ENCODE measurements at regions not wholly inside any gene's neighbourhood (a gene's known extent, or its start where the extent isn't known, plus 50 kb on each side); places are given as distances from the start of the nearest gene placed in this dataset.
"Not testable (repeated sequence)": the region's sequence is repeated elsewhere in the genome, so short reads cannot be mapped to it uniquely, and the experiment has no call there.

DNA sequence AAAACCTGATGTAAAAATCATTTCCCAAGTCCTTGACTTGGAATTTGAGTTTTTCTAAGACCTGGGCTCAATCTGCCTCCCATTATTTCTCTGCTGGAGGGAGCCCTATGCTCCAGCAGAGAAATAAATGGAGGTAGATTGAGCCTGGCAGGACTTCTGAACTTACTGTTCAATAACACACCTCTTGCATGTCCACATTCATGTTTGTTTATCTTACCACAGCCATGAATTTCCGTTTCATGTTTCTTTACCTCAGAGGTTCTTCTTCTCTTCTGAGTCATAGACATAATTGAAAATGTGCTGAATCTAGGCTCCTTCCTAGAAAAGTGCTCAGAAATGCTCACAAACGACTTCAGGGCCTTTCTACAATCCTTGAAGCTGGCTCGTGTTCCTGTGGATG, 170.8 kb downstream of the PMAIP1 start:
- no peak overlapping the region for H3K4me3 ChIP-seq (replicated peaks; ENCODE audit: low read depth, low read length)
- DNase-seq (ENCODE audit: low read depth): no peak
- TF ChIP-seq, protein P1, sequence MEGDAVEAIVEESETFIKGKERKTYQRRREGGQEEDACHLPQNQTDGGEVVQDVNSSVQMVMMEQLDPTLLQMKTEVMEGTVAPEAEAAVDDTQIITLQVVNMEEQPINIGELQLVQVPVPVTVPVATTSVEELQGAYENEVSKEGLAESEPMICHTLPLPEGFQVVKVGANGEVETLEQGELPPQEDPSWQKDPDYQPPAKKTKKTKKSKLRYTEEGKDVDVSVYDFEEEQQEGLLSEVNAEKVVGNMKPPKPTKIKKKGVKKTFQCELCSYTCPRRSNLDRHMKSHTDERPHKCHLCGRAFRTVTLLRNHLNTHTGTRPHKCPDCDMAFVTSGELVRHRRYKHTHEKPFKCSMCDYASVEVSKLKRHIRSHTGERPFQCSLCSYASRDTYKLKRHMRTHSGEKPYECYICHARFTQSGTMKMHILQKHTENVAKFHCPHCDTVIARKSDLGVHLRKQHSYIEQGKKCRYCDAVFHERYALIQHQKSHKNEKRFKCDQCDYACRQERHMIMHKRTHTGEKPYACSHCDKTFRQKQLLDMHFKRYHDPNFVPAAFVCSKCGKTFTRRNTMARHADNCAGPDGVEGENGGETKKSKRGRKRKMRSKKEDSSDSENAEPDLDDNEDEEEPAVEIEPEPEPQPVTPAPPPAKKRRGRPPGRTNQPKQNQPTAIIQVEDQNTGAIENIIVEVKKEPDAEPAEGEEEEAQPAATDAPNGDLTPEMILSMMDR (IDR thresholded peaks at IDR 0.05; ENCODE audit: low read length, missing control alignments): no peak

DNA sequence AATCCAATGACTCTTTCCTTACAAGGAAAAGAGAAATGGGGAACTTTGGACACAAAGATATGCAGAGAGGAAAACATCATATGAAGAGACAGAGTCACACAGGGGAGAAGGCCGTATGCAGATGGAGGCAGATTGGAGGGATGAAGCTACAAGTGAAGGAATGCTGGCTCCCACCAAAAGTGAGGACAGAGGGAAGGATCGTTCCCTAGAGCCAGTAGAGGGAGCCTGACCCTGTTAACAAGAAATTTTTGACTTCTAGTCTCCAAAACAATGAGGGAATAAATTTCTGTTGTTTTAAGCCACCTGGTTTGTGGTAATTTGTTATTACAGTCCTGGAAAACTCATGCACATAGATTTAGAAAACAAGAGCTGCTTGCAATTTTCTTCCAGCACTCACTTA, 169.3 kb downstream of the PMAIP1 start:
- H3K4me3 ChIP-seq (replicated peaks; ENCODE audit: low read depth, low read length): no peak overlapping the region
- TF ChIP-seq, protein P1 (IDR thresholded peaks at IDR 0.05; ENCODE audit: low read length, missing control alignments): peak; percentile 28
- no peak for DNase-seq (ENCODE audit: low read depth)

DNA sequence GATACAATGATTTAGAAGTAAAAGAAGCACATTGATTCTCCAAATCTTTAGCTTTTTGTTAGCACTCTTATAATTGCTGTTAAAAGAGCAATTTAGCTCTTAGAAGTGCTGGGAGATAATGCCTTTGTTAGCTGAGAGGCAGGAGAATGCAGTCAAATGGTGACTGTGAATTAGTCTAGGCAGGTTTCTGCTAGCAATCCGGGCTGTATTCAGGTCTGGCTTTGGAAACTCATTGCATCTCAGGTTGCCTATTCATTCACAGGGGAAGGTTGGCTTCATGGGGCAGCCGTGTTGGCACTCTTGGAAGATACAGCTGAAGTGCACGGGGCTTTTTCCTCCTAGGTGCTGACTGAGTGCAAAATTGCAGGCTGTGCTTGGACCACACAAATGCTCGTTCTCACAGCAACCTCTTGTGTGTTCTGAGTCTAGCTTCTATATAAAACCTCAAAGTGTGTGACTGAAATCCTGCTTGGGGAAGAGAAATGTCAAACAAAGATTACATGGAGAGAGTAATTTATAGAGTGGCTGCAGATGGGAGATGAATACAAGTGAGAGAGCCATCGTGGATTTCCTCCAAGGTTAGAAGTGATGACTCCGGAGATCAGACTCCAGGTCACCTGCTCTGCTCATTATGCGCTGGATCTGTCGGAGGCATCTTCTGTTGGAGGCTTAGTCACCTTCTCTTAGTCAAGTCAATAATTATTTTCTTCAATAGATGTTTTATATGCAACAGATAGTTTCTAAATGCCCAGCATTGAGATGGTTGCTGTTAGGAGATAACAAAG, 167.8 kb downstream of the PMAIP1 start:
- no peak for DNase-seq (ENCODE audit: low read depth)
- TF ChIP-seq, protein P1 (IDR thresholded peaks at IDR 0.05; ENCODE audit: low read length, missing control alignments): no peak
- no peak overlapping the region for H3K4me3 ChIP-seq (replicated peaks; ENCODE audit: low read depth, low read length)

DNA sequence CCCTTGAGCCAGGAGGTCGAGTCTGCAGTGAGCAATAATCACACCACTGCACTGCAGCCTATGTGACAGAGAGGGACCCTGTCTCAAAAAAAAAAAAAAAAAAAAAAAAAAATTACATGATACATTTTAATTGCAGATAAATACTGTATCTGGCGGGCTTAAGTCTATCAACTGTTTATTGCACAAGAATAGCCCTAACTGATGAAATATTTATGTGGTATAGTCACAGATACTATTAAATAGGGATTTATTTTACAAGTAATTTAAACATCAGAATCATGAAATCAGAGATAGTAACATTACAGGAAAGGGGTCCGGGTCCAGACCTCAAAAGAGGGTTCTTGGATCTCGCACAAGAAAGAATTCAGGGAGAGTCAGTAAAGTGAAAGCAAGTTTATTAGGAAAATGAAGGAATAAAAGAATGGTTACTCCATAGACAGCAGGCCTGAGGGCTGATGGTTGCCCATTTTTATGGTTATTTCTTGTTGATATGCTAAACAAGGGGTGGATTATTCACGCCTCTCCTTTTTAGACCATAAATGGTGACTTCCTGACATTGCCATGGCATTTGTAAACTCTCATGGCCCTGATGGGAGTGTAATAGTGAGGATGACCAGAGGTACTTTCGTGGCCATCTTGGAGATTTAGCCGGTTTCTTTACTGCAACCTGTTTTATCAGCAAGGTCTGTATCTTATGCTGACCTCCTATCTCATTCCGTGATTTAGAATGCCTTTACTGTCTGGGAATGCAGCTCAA, 166.6 kb downstream of the PMAIP1 start:
- TF ChIP-seq, protein P1 (IDR thresholded peaks at IDR 0.05; ENCODE audit: low read length, missing control alignments): no peak
- no peak for DNase-seq (ENCODE audit: low read depth)

DNA sequence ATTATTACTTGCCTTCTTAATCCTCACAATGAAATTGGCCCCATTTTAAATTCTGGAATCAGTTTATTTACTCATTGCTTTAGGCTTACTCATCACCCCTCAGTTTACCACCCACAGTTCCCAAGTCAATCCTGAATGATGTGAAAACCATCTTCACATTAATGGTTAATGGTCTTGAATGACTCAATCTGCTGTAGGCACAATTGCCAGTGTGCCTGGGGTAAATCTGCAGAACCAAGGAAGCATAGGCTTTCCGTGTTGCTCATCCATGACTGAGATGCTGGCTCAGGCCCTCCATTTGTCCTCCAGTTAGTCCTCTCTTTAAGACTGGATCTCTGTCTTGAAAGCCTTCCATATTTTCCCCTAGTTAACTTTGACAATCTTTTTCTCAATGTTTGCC, 164.5 kb downstream of the PMAIP1 start:
- TF ChIP-seq, protein P1 (IDR thresholded peaks at IDR 0.05; ENCODE audit: low read length, missing control alignments): no peak
- no peak overlapping the region for H3K4me3 ChIP-seq (replicated peaks; ENCODE audit: low read depth, low read length)
- no peak for DNase-seq (ENCODE audit: low read depth)

More for the DNA sequence above, 166.6 kb downstream of the PMAIP1 start:
- H3K4me3 ChIP-seq (replicated peaks; ENCODE audit: low read depth, low read length): no peak overlapping the region

DNA sequence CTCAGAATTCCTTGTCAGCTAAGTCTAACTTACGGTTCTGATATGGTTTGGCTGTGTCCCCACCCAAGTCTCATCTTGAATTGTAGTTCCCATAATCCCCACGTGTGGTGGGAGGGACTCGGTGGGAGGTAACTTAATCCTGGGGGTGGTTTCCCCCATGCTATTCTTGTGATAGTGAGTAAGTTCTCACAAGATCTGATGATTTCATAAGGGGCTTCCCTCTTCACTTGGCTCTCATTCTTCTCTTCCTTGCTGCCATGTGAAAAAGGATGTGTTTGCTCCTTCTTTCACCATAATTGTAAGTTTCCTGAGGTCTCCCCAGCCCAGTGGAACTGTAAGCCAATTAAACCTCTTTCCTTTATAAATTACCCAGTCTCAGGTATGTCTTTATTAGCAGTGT, 163.0 kb downstream of the PMAIP1 start:
- DNase-seq (ENCODE audit: low read depth); H3K4me3 ChIP-seq (replicated peaks; ENCODE audit: low read depth, low read length): not testable (repeated sequence)

DNA sequence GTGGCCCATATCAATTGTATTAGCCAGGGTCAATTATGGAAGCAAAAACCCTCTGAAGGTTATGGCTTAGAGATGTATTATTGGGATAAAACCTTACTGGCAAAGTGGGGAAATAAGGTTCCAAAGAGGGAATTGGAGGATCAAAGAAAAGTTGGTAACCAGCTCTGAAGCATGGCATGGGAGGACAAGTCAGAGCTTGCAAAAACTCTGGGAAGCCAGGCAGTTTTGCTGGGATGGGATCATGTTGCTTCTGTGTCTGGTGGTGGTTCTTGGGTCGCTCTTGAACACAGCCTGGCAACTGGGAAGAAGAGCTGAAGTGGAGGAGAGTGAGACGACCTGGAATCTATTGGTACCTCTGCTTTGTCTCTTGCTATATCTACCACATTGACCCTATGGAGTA, 162.6 kb downstream of the PMAIP1 start:
- no peak overlapping the region for H3K4me3 ChIP-seq (replicated peaks; ENCODE audit: low read depth, low read length)
- no peak for DNase-seq (ENCODE audit: low read depth)
- TF ChIP-seq, protein P1 (IDR thresholded peaks at IDR 0.05; ENCODE audit: low read length, missing control alignments): no peak
